HCT116 (cell line): ENCODE measurements at regions not wholly inside any gene's neighbourhood (a gene's known extent, or its start where the extent isn't known, plus 50 kb on each side); places are given as distances from the start of the nearest gene placed in this dataset.

ENCODE experiments used
- ATAC-seq: fragments of 200-7000 bp; cut with Tn5 transposase; 2 replicates; pipeline ENCODE4 v1.9.1; 2020; ENCODE audit warnings: mild to moderate bottlenecking, moderate library complexity
- BruUV-seq: library from RNA; stranded (reverse); fragments of 400-500 nt; replicated peaks from 2 replicates; lab custom pipeline; 2021; lab: Mats Ljungman, UMichigan
- CTCF ChIA-PET: fragments of 300-600 bp; sonication (Branson Sonifier 250); formaldehyde crosslinking; loops from one replicate; lab custom pipeline; 2021; ENCODE audit warnings: antibody characterized with exemption; lab: Charles Lee
- POLR2A ChIA-PET: fragments of 300-600, 350-600 bp; sonication (Branson Sonifier 250); formaldehyde crosslinking; loops from one replicate; lab custom pipeline; 2021; ENCODE audit warnings: antibody characterized with exemption; lab: Charles Lee
- RAD21 ChIA-PET, 2 experiments: fragments of 300-600 bp; sonication (Branson Sonifier 250); formaldehyde crosslinking; loops; one replicate each; lab custom pipeline; 2023; ENCODE audit warnings: low total read pairs in 2 of 2; ENCODE audit not compliant: uncharacterized antibody in 2 of 2, unreplicated experiment in 2 of 2, low non-redundant PET in 1 of 2; lab: Charles Lee
- DNase-seq: peaks from one replicate; pipeline ENCODE4 v3.0.0-alpha.2; 2010; ENCODE audit warnings: low read depth, low spot score
- H2AFZ ChIP-seq: fragments of 200-600 bp; shearing (Covaris generic), sonication (generic); 2 replicates; pipeline ENCODE4 v1.6.1; 2017; ENCODE audit warnings: low read depth, mixed run types, mixed read lengths, antibody characterized with exemption, low read length; ENCODE audit not compliant: poor library complexity, severe bottlenecking
- H3K27ac ChIP-seq: 2 replicates; pipeline ENCODE4 v1.5.1; 2012; ENCODE audit warnings: low read depth, low read length
- H3K27me3 ChIP-seq: fragments of 200-600 bp; sonication (generic); 2 replicates; pipeline ENCODE4 v1.6.1; 2016; ENCODE audit warnings: mixed run types, low read length, mixed read lengths; ENCODE audit not compliant: insufficient read depth
- H3K36me3 ChIP-seq, 2 experiments: fragments of 200-500 bp in 1 of 2; fragments of 200-600 bp in 1 of 2; sonication (Bioruptor generic) in 1 of 2; sonication (generic) in 1 of 2; 2 replicates each; pipeline versions ENCODE4 v1.5.1 to v1.6.1; 2014 to 2016; ENCODE audit warnings: low read length in 2 of 2, inconsistent platforms in 1 of 2, mixed read lengths in 1 of 2, mixed run types in 1 of 2; ENCODE audit not compliant: insufficient read depth in 2 of 2, control insufficient read depth in 1 of 2
- H3K4me1 ChIP-seq, 2 experiments: fragments of 200-600 bp in 1 of 2; sonication (generic) in 1 of 2; 2 replicates each; pipeline versions ENCODE4 v1.5.1 to v1.6.1; 2012 to 2017; ENCODE audit warnings: low read length in 2 of 2, inconsistent platforms in 1 of 2, mild to moderate bottlenecking in 1 of 2, mixed read lengths in 1 of 2, mixed run types in 1 of 2, moderate library complexity in 1 of 2; ENCODE audit not compliant: insufficient read depth in 2 of 2, control insufficient read depth in 1 of 2
- H3K4me2 ChIP-seq: fragments of 200-600 bp; sonication (generic); 2 replicates; pipeline ENCODE4 v1.6.1; 2017; ENCODE audit warnings: mixed run types, low read length, mixed read lengths
- H3K4me3 ChIP-seq, 2 experiments: fragments of 200-600 bp in 1 of 2; sonication (generic) in 1 of 2; replicated peaks in 1 of 2; 2 replicates each; pipeline ENCODE4 v1.5.1; 2011 to 2016; ENCODE audit warnings: low read length in 2 of 2, control low read depth in 1 of 2, low read depth in 1 of 2, mild to moderate bottlenecking in 1 of 2, mixed read lengths in 1 of 2, mixed run types in 1 of 2
- H3K79me2 ChIP-seq: fragments of 200-600 bp; sonication (generic); 2 replicates; pipeline ENCODE4 v1.6.1; 2017; ENCODE audit warnings: mild to moderate bottlenecking, mixed run types, low read length, moderate library complexity, mixed read lengths; ENCODE audit not compliant: insufficient read depth
- H3K9ac ChIP-seq: fragments of 200-600 bp; sonication (generic); 2 replicates; pipeline ENCODE4 v1.6.1; 2016; ENCODE audit warnings: low read length, mixed read lengths
- H3K9me2 ChIP-seq: fragments of 200-600 bp; sonication (generic), shearing (Covaris generic); 2 replicates; pipeline ENCODE4 v1.6.1; 2017; ENCODE audit warnings: mixed run types, mild to moderate bottlenecking, moderate library complexity; ENCODE audit not compliant: insufficient read depth
- H3K9me3 ChIP-seq, 2 experiments: fragments of 200-500 bp in 1 of 2; fragments of 200-600 bp in 1 of 2; sonication (Bioruptor generic) in 1 of 2; sonication (generic) in 1 of 2; 2 replicates each; pipeline ENCODE4 v1.6.1; 2014 to 2017; ENCODE audit warnings: low read length in 2 of 2, mixed read lengths in 2 of 2, inconsistent platforms in 1 of 2, low read depth in 1 of 2, mild to moderate bottlenecking in 1 of 2, mixed run types in 1 of 2, moderate library complexity in 1 of 2; ENCODE audit not compliant: control insufficient read depth in 1 of 2, insufficient read depth in 1 of 2
- H4K20me1 ChIP-seq: fragments of 200-600 bp; sonication (generic), shearing (Covaris generic); 2 replicates; pipeline ENCODE4 v1.6.1; 2017; ENCODE audit warnings: mixed run types, mild to moderate bottlenecking, moderate library complexity; ENCODE audit not compliant: insufficient read depth
- CEBPB ChIP-seq: IDR thresholded peaks from 2 replicates; pipeline ENCODE4 v1.6.1; 2012; ENCODE audit warnings: low read depth
- EGR1 ChIP-seq: IDR thresholded peaks from 2 replicates; pipeline ENCODE4 v1.6.1; 2012; ENCODE audit warnings: low read depth
- EZH2 ChIP-seq: fragments of 200-600 bp; sonication (generic); IDR thresholded peaks from 2 replicates; pipeline ENCODE4 v1.6.1; 2017; ENCODE audit warnings: antibody characterized with exemption, mixed run types
- EZH2phosphoT487 ChIP-seq: fragments of 200-600 bp; IDR thresholded peaks from 2 replicates; pipeline ENCODE4 v1.6.1; 2018; ENCODE audit warnings: antibody characterized with exemption, borderline replicate concordance
- JUND ChIP-seq: IDR thresholded peaks from 2 replicates; pipeline ENCODE4 v1.6.1; 2012
- POLR2A ChIP-seq: IDR thresholded peaks from 2 replicates; pipeline ENCODE4 v1.7.0; 2011; ENCODE audit warnings: borderline replicate concordance; ENCODE audit not compliant: insufficient read depth, insufficient read length; ENCODE audit errors: extremely low read depth
- POLR2AphosphoS5 ChIP-seq: IDR thresholded peaks from 2 replicates; pipeline ENCODE4 v1.6.1; 2011; ENCODE audit warnings: mild to moderate bottlenecking, low read depth, low read length, moderate library complexity
- SIN3A ChIP-seq: IDR thresholded peaks from 2 replicates; pipeline ENCODE4 v1.6.1; 2012; ENCODE audit warnings: low read depth
- TCF7L2 ChIP-seq: IDR thresholded peaks from 2 replicates; pipeline ENCODE4 v1.7.0; 2011; ENCODE audit warnings: borderline replicate concordance, inconsistent platforms; ENCODE audit not compliant: insufficient read depth, insufficient read length; ENCODE audit errors: extremely low read depth
- ZFX ChIP-seq: fragments of 450-650 bp; IDR thresholded peaks from 2 replicates; pipeline ENCODE4 v1.6.1; 2017
- ZNF274 ChIP-seq: fragments of 200-500 bp; sonication (Bioruptor generic); IDR thresholded peaks from 2 replicates; pipeline ENCODE4 v1.6.1; 2014; ENCODE audit warnings: mild to moderate bottlenecking, low read depth, low read length, inconsistent platforms
- intact Hi-C: fragments of 100-400 bp; cut with micrococcal nuclease; formaldehyde crosslinking; loops from 2 replicates; pipeline ENCODE4 v1.10.0; 2022

- no TSS peak for BruUV-seq
- no peak overlapping the region for H2AFZ ChIP-seq
- DNase-seq (no peak), ATAC-seq (no peak)
- TF ChIP-seq POLR2AphosphoS5 (no peak), EZH2phosphoT487 (no peak), EZH2 (no peak), ZNF274 (no peak), EGR1 (no peak), ZFX (no peak)
- H3K27ac ChIP-seq, result no peak overlapping the region
- ChIA-PET RAD21 (no interaction called here), POLR2A (no interaction called here), CTCF (no interaction called here)
- no peaks in the 10 kb centered on the region for H3K79me2 ChIP-seq
- H3K36me3 ChIP-seq, result no peaks in the 10 kb centered on the region
- H3K4me3 ChIP-seq, result no peak overlapping the region
- intact Hi-C loops, result no loop called here
- no peak overlapping the region for H3K4me2 ChIP-seq
- H3K4me1 ChIP-seq, result no peaks in the 10 kb centered on the region
- H3K9me2 ChIP-seq, result no peaks in the 10 kb centered on the region
- H4K20me1 ChIP-seq, result no peaks in the 10 kb centered on the region
- peaks cover 17% of the 10 kb centered on the region for H3K27me3 ChIP-seq
- H3K9me3 ChIP-seq, result no peaks in the 10 kb centered on the region
- no peak overlapping the region for H3K9ac ChIP-seq
Observed at GRCh38 chr15:29632671-29633406, 189.4 kb downstream of the TJP1 start.

- Histone ChIP-seq H3K9ac (no peak overlapping the region), H3K79me2 (no peaks in the 10 kb centered on the region), H3K4me2 (no peak overlapping the region), H3K9me2 (no peaks in the 10 kb centered on the region), H3K27ac (no peak overlapping the region), H3K9me3 (no peaks in the 10 kb centered on the region), H3K4me3 (no peak overlapping the region), H2AFZ (no peak overlapping the region), H3K4me1 (no peaks in the 10 kb centered on the region), H3K27me3 (peaks cover 17% of the 10 kb centered on the region), H3K36me3 (no peaks in the 10 kb centered on the region), H4K20me1 (no peaks in the 10 kb centered on the region)
- BruUV-seq, result no TSS peak
- ATAC-seq (no peak), DNase-seq (no peak)
- intact Hi-C loops, result no loop called here
- TF ChIP-seq ZNF274 (no peak), CEBPB (no peak), POLR2A (no peak), SIN3A (no peak), TCF7L2 (no peak), JUND (no peak), EZH2phosphoT487 (no peak), EZH2 (no peak)
- ChIA-PET POLR2A (no interaction called here), CTCF (no interaction called here), RAD21 (no interaction called here)
Observed at GRCh38 chr15:29631076-29632070, 190.9 kb downstream of the TJP1 start.
